RWPE2 (cell line): ENCODE measurements at regions not wholly inside any gene's neighbourhood (a gene's known extent, or its start where the extent isn't known, plus 50 kb on each side); places are given as distances from the start of the nearest gene placed in this dataset.
"Not testable (repeated sequence)": the region's sequence is repeated elsewhere in the genome, so short reads cannot be mapped to it uniquely, and the experiment has no call there.

ENCODE experiments used
- ATAC-seq: fragments of 200-7000 bp; cut with Tn5 transposase; 3 replicates; pipeline ENCODE4 v1.9.1; 2021; ENCODE audit warnings: low read depth
- DNase-seq: peaks from one replicate; pipeline ENCODE4 v3.0.0-alpha.2; 2020; ENCODE audit warnings: low spot score
- H3K27ac ChIP-seq: fragments of 450-650 bp; 2 replicates; pipeline ENCODE4 v1.5.1; 2017; ENCODE audit warnings: mild to moderate bottlenecking; ENCODE audit not compliant: poor library complexity, severe bottlenecking
- H3K27me3 ChIP-seq: fragments of 250-450 bp; sonication (Bioruptor Pico); 2 replicates; pipeline ENCODE4 v1.5.1; 2021; ENCODE audit warnings: mild to moderate bottlenecking, moderate library complexity; ENCODE audit not compliant: insufficient read depth, poor library complexity, severe bottlenecking
- H3K36me3 ChIP-seq: fragments of 250-450 bp; sonication (Bioruptor Pico); 2 replicates; pipeline ENCODE4 v1.5.1; 2020; ENCODE audit warnings: low read depth, mild to moderate bottlenecking, moderate library complexity
- H3K4me1 ChIP-seq: fragments of 250-450 bp; sonication (Bioruptor Pico); 2 replicates; pipeline ENCODE4 v1.5.1; 2021; ENCODE audit warnings: mild to moderate bottlenecking, moderate library complexity; ENCODE audit not compliant: insufficient read depth, poor library complexity, severe bottlenecking
- H3K4me3 ChIP-seq: fragments of 250-450 bp; sonication (Bioruptor Pico); 2 replicates; pipeline ENCODE4 v1.5.1; 2021; ENCODE audit warnings: mild to moderate bottlenecking, moderate library complexity; ENCODE audit not compliant: severe bottlenecking
- H3K9me3 ChIP-seq: fragments of 250-450 bp; sonication (Bioruptor Pico); 2 replicates; pipeline ENCODE4 v1.5.1; 2021; ENCODE audit warnings: mild to moderate bottlenecking, moderate library complexity; ENCODE audit not compliant: severe bottlenecking
- TF ChIP-seq, protein P1 (sequence below): fragments of 450-650 bp; IDR thresholded peaks from one replicate; pipeline ENCODE4 v1.5.1; 2017; ENCODE audit warnings: mild to moderate bottlenecking, moderate library complexity; ENCODE audit not compliant: poor library complexity, severe bottlenecking

GRCh38 chr1:68917456-68917855 lies 420.6 kb upstream of the DEPDC1 start:
- no peaks in the 10 kb centered on the region for H3K27me3 ChIP-seq
- DNase-seq, result no peak
- H3K4me1 ChIP-seq, result no peaks in the 10 kb centered on the region
- H3K27ac ChIP-seq, result no peak overlapping the region
- ATAC-seq, result no peak
- TF ChIP-seq, protein P1, sequence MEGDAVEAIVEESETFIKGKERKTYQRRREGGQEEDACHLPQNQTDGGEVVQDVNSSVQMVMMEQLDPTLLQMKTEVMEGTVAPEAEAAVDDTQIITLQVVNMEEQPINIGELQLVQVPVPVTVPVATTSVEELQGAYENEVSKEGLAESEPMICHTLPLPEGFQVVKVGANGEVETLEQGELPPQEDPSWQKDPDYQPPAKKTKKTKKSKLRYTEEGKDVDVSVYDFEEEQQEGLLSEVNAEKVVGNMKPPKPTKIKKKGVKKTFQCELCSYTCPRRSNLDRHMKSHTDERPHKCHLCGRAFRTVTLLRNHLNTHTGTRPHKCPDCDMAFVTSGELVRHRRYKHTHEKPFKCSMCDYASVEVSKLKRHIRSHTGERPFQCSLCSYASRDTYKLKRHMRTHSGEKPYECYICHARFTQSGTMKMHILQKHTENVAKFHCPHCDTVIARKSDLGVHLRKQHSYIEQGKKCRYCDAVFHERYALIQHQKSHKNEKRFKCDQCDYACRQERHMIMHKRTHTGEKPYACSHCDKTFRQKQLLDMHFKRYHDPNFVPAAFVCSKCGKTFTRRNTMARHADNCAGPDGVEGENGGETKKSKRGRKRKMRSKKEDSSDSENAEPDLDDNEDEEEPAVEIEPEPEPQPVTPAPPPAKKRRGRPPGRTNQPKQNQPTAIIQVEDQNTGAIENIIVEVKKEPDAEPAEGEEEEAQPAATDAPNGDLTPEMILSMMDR, result no peak
- H3K9me3 ChIP-seq, result no peaks in the 10 kb centered on the region
- no peaks in the 10 kb centered on the region for H3K36me3 ChIP-seq
- no peak overlapping the region for H3K4me3 ChIP-seq

- Histone ChIP-seq H3K9me3 (no peaks in the 10 kb centered on the region), H3K4me1 (no peaks in the 10 kb centered on the region), H3K27me3 (no peaks in the 10 kb centered on the region), H3K4me3 (no peak overlapping the region), H3K27ac (no peak overlapping the region), H3K36me3 (no peaks in the 10 kb centered on the region)
- no peak for ATAC-seq
- TF ChIP-seq, protein P1, result no peak
- no peak for DNase-seq
These were observed 421.7 kb upstream of the DEPDC1 start for GRCh38 chr1:68918563-68918962.

- H3K4me3 ChIP-seq, result no peak overlapping the region
- H3K36me3 ChIP-seq, result no peaks in the 10 kb centered on the region
- TF ChIP-seq, protein P1, result no peak
- no peak overlapping the region for H3K27ac ChIP-seq
- H3K9me3 ChIP-seq, result no peaks in the 10 kb centered on the region
- no peaks in the 10 kb centered on the region for H3K27me3 ChIP-seq
- H3K4me1 ChIP-seq, result no peaks in the 10 kb centered on the region
- ATAC-seq (no peak), DNase-seq (no peak)
These were observed 422.2 kb upstream of the DEPDC1 start for GRCh38 chr1:68919075-68919474.

GRCh38 chr1:68923475-68924088 lies 426.7 kb upstream of the DEPDC1 start:
- H3K27ac ChIP-seq, ATAC-seq, DNase-seq, H3K4me3 ChIP-seq, H3K9me3 ChIP-seq, H3K36me3 ChIP-seq, H3K4me1 ChIP-seq, H3K27me3 ChIP-seq: not testable (repeated sequence)

DNA sequence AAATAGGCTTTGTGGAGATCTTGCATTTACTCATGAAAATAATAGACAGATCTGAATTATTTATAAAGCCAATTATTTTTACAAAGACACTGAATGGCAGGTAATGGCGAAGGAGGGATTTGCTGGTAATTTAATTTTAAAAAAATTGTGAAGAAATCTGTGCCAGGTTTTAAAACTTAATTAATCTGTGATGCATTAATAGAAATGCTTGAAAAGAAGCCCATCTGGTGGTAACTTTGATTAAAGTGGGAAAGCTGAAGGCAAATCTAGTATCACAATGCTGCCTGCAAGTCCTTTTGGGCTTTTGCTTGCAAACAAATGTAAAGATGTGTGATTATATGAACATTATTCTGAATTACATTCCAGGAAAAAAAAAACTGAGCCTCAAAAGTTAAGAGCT lies 433.2 kb upstream of the DEPDC1 start:
- H3K27ac ChIP-seq, result no peak overlapping the region
- no peaks in the 10 kb centered on the region for H3K36me3 ChIP-seq
- ATAC-seq, result no peak

More for the DNA sequence above, 433.2 kb upstream of the DEPDC1 start:
- Histone ChIP-seq H3K4me3 (no peak overlapping the region), H3K9me3 (no peaks in the 10 kb centered on the region), H3K27me3 (no peaks in the 10 kb centered on the region), H3K4me1 (no peaks in the 10 kb centered on the region)
- no peak for DNase-seq
- TF ChIP-seq, protein P1, result no peak
